ENCODE measurements at regions not wholly inside any gene's neighbourhood (a gene's known extent, or its start where the extent isn't known, plus 50 kb on each side); places are given as distances from the start of the nearest gene placed in this dataset.

- intact Hi-C loops (cut with micrococcal nuclease): no loop called here
Observed at GRCh38 chr3:177724020-177724638, 526.8 kb upstream of the TBL1XR1 start.

GRCh38 chr3:177725165-177725564 lies 527.9 kb upstream of the TBL1XR1 start:
- intact Hi-C loops (cut with micrococcal nuclease): no loop called here

- intact Hi-C loops (cut with micrococcal nuclease): no loop called here
Observed at GRCh38 chr3:177726807-177727206, 529.5 kb upstream of the TBL1XR1 start.

- intact Hi-C loops (cut with micrococcal nuclease): no loop called here
Observed at GRCh38 chr3:177729956-177730681, 532.8 kb upstream of the TBL1XR1 start.

- intact Hi-C loops (cut with micrococcal nuclease): no loop called here
Observed at GRCh38 chr3:177730814-177731213, 533.5 kb upstream of the TBL1XR1 start.

- intact Hi-C loops (cut with micrococcal nuclease): no loop called here
Observed at GRCh38 chr3:177731644-177732268, 534.5 kb upstream of the TBL1XR1 start.

GRCh38 chr3:177733233-177733632 lies 536.0 kb upstream of the TBL1XR1 start:
- intact Hi-C loops (cut with micrococcal nuclease): no loop called here

- intact Hi-C loops (cut with micrococcal nuclease): no loop called here
Observed at GRCh38 chr3:177733936-177734335, 536.7 kb upstream of the TBL1XR1 start.

- intact Hi-C loops (cut with micrococcal nuclease): no loop called here
Observed at GRCh38 chr3:177735431-177735830, 538.1 kb upstream of the TBL1XR1 start.

GRCh38 chr3:177739461-177739860 lies 542.2 kb upstream of the TBL1XR1 start:
- intact Hi-C loops (cut with micrococcal nuclease): no loop called here

GRCh38 chr3:177740254-177740653 lies 543.0 kb upstream of the TBL1XR1 start:
- intact Hi-C loops (cut with micrococcal nuclease): no loop called here

GRCh38 chr3:177742273-177742672 lies 545.0 kb upstream of the TBL1XR1 start:
- intact Hi-C loops (cut with micrococcal nuclease): no loop called here

GRCh38 chr3:177743173-177743890 lies 546.0 kb upstream of the TBL1XR1 start:
- intact Hi-C loops (cut with micrococcal nuclease): no loop called here

GRCh38 chr3:177744873-177745606 lies 547.8 kb upstream of the TBL1XR1 start:
- intact Hi-C loops (cut with micrococcal nuclease): no loop called here

- intact Hi-C loops (cut with micrococcal nuclease): no loop called here
Observed at GRCh38 chr3:177745607-177746005, 548.3 kb upstream of the TBL1XR1 start.

- intact Hi-C loops (cut with micrococcal nuclease): no loop called here
Observed at GRCh38 chr3:177746337-177746933, 549.2 kb upstream of the TBL1XR1 start.

GRCh38 chr3:177749836-177750235 lies 552.6 kb upstream of the TBL1XR1 start:
- intact Hi-C loops (cut with micrococcal nuclease): no loop called here

- intact Hi-C loops (cut with micrococcal nuclease): no loop called here
Observed at GRCh38 chr3:177750436-177750835, 553.2 kb upstream of the TBL1XR1 start.

GRCh38 chr3:177751770-177752169 lies 554.5 kb upstream of the TBL1XR1 start:
- intact Hi-C loops (cut with micrococcal nuclease): no loop called here

- intact Hi-C loops (cut with micrococcal nuclease): no loop called here
Observed at GRCh38 chr3:177752831-177753230, 555.5 kb upstream of the TBL1XR1 start.
